ENCODE measurements at regions not wholly inside any gene's neighbourhood (a gene's known extent, or its start where the extent isn't known, plus 50 kb on each side); places are given as distances from the start of the nearest gene placed in this dataset.

- TF ChIP-seq POLR2A (IDR thresholded peaks at IDR 0.05), result no peak
- TF ChIP-seq, protein P1, sequence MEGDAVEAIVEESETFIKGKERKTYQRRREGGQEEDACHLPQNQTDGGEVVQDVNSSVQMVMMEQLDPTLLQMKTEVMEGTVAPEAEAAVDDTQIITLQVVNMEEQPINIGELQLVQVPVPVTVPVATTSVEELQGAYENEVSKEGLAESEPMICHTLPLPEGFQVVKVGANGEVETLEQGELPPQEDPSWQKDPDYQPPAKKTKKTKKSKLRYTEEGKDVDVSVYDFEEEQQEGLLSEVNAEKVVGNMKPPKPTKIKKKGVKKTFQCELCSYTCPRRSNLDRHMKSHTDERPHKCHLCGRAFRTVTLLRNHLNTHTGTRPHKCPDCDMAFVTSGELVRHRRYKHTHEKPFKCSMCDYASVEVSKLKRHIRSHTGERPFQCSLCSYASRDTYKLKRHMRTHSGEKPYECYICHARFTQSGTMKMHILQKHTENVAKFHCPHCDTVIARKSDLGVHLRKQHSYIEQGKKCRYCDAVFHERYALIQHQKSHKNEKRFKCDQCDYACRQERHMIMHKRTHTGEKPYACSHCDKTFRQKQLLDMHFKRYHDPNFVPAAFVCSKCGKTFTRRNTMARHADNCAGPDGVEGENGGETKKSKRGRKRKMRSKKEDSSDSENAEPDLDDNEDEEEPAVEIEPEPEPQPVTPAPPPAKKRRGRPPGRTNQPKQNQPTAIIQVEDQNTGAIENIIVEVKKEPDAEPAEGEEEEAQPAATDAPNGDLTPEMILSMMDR (IDR thresholded peaks at IDR 0.05), result no peak
Observed at GRCh38 chrX:149365552-149365951, 139.6 kb downstream of the IDS start.

Measured in esophagus squamous epithelium (tissue), 4 donors.